Dermis blood vessel endothelial cell (primary cell): ENCODE measurements at regions not wholly inside any gene's neighbourhood (a gene's known extent, or its start where the extent isn't known, plus 50 kb on each side); places are given as distances from the start of the nearest gene placed in this dataset.
A peak's percentile ranks its signal among the peaks of the same experiment; 100 is the strongest.

Experiments
- DNase-seq: peaks from one replicate; pipeline ENCODE4 v3.0.0; 2010

DNA sequence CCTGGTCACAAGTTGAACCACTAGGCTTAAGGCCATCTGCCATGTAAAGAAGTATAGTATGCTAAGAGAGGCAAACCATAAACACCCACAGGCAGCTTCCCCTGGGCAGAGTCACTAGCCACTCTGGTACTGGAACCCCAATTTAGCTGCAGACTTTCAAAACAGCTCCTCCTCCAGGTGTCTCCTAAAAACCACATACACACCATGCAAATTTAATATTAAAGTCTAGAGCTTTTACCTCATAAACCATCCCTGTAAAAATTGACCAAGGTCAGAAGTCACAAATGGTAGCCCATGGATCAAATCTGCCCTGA, 99.1 kb upstream of the STT3B start:
- no peak for DNase-seq

DNA sequence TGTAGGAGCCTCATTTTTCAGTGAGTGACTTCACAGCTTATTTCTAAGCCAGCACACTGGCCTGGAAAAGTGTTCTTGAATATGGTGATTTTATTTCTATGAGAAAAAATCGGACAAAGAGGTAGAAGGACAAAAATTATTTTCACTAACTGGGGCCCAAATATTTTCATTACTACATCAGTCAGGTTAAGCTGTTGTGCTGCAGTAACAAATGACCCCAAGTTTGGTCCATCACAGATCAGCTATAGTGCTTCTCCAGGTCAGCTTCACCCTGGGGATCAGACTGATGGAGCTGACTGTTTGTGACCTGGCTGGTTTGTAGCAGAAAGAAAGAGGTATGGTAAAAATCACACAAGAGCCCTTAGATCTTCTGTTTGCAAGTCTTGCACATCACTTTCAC, 97.9 kb upstream of the STT3B start:
- no peak for DNase-seq

DNA sequence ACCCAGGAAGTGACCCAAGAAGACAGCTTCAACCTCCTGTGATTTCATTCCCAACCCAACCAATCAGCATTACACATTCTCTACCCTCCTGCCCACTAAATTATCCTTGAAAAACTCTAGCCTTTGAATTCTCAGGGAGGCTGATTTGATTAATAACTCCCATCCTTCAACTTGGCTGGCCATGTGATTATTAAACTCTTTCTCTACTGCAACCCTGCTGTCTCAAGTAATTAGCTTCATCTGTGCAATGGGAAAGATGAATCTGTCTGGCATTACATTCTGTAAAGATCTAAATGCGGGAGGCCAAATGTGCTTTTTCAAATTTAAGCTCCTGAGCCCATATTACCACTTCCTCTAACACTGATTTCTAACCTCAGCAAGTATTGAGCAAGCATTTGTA, 95.9 kb upstream of the STT3B start:
- no peak for DNase-seq

DNA sequence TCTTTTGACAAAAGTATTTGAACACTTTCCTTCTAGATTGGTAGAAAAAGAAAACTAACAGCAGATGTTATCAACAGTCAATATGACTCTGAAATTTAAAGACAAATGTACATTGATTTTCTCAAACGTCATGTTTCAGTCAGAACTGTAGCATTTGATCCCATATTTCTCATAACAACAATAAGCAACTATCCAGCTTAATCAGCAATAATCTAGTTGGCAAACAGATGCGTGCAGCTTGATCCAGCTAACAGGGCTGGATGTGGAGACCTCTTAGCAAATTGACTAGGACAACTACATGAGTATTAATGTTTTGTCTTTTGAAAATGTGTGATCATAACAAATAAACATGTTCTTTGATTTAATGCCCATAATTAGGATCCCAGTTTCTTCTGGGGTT, 94.0 kb upstream of the STT3B start:
- DNase-seq = no peak

DNA sequence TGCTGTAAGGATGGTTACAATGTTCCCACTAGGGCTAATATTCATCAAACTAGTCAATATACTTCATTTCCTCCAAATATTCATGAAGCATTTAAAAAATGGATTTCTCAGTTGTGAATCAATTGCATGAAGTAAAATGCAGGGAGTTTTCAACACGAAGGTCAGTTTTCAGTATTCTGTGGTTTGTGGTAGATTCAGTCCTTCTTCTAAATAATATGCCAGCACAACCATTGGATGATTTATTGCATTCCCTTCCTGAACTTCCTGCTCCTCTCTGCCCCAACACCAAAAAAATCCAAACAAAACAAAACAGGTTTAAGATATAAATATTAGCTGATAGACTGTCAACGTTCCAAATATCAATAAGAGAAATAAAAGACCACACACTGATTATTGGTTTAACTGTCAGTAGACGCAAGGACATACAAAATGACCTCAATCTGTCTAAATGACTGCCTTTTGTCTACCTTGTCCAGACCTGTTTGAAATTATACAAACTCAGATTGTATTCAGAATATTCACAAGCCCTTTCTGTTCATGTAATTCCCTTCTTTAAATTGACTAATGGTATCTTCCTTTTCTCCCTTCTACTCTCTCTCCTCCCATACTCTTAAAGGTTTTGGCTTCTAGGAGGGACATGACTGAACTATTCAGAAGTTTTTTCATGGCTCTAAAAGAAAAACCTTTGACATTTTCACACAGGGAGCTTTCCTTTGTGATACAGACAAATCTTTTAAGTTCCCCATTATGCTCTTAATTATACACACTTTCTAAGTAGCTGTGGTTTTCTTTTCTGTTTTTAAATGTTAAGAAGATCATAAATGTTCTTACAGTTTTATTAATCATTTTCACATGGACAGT, 92.6 kb upstream of the STT3B start:
- DNase-seq = no peak

GRCh38 chr3:31440878-31441277, 91.8 kb upstream of the STT3B start:
- DNase-seq = no peak

GRCh38 chr3:31442755-31443154, 90.0 kb upstream of the STT3B start:
- no peak for DNase-seq

DNA sequence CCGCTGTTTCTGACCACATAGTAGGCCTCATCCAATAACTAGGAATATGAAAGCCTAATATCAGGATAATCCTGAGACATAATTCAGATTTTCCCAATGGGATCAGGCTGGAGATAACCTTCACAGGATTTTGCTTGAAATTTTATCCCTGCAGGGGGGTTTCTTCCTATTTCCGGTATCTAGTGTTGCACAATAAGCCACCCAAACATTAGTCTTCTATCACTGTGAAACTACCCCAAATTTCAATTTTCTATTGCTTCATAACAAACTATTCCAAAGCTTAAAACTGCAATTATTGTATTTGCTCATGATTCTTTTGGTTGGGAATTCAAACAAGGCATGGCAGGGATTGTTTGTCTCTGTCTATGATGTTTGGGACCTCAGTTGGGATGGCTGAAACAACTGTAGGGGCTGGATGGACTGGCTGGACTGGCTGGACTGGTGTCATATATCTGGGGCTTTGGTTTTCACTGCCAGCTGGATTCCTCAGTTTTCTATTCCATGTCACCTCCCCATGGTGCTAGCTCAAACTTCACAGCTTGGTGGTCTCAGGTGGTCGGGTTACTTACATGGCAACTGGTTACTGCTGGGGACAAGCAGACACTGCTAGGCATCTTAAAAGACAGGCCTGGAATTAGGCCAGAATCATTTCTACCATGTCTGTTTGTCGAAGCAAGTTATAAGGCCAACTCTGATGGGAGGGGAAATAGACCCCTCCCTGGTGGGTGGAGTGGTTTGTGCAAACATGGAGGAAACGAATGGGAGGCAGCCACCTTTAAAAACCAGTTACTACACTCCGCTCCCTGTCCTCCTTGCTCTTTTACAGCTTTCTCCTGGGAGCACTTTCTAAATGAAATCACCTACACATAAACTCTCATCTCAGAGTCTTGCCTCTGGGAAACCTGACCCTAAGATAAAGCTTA, 88.2 kb upstream of the STT3B start:
- DNase-seq = no peak

DNA sequence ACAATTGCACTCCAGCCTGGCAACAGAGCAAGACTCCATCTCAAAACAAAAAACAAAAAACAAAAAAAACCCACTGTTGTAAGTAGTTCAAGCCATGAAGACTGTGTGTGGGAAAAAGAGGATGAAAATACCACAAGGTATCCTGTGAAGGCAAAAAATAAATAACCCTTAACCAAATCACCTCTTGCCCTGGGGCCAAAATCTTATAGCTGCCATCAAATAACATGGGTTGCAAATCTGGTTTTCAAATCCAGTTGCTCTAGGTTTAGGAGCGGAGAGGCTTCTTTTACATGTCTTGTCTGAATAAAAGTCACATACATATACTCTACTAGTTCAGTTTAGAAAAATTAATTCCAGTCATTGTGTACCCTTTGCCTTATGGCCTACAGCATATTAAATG, 87.0 kb upstream of the STT3B start:
- no peak for DNase-seq

GRCh38 chr3:31448035-31448881, 84.5 kb upstream of the STT3B start:
- DNase-seq = peak; percentile 64

GRCh38 chr3:31448882-31449243, 83.9 kb upstream of the STT3B start:
- no peak for DNase-seq

GRCh38 chr3:31449318-31449717, 83.4 kb upstream of the STT3B start:
- no peak for DNase-seq

DNA sequence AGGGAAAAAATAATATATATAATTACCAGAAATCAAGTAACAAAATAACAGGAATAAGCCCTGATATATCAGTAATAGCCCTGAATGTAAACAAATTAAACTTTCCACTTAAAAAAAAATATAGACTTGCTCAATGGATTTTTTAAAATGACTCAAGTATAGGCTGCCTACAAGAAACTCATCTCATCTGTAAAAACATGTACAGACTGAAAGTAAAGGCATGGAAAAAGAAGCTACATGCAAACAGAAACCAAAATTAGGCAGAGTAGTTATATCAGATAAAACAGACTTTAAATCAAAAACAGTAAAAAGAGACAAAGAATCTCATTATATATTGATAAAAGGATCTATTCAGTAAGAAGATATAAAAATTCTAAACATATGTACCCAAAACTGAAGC, 82.4 kb upstream of the STT3B start:
- no peak for DNase-seq

GRCh38 chr3:31452495-31453106, 80.1 kb upstream of the STT3B start:
- DNase-seq = no peak

DNA sequence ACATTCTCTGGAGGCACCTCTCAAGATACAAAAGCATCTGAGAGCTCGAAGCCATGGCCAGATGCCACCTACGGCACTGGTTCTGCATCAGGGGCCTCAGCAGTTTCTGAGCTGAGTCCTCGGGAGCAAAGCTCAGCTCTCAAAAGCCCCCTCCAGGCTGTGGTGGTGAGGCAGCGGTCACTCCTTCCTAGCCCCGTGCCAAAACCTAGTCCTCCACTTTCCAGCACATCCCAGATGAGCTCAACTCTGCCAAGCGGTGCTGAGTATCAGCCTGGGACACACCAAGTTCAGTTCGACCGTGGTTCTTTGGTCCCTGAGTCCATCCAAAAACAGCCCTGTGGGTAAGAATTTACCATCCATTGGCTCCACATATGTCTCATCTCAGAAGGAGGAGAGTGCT, 79.3 kb upstream of the STT3B start:
- DNase-seq = no peak

GRCh38 chr3:31455524-31455923, 77.2 kb upstream of the STT3B start:
- DNase-seq = no peak

DNA sequence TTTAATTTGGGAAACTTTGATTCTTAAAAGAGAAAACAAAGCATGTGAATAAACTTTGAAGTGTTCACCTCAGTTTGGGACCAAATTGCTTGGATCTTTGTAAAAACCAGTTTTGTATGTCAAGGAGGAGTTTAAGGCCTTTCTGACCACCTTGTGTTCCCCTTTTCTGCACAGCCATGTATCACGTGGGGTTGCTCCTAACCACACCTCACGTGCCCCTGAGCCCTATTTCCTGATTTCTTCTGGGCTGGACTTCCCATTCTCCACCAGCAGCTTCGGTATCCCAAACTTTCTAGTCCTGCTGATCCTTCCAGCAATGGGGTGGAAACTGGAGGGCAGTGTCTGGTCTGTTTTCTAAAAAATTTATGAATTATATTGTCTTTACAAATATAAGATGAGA, 76.4 kb upstream of the STT3B start:
- DNase-seq = no peak

- DNase-seq = no peak
Observed at GRCh38 chr3:31461426-31461825, 71.3 kb upstream of the STT3B start.

- peak; percentile 58 for DNase-seq
Observed at GRCh38 chr3:31462050-31462569, 70.6 kb upstream of the STT3B start.

DNA sequence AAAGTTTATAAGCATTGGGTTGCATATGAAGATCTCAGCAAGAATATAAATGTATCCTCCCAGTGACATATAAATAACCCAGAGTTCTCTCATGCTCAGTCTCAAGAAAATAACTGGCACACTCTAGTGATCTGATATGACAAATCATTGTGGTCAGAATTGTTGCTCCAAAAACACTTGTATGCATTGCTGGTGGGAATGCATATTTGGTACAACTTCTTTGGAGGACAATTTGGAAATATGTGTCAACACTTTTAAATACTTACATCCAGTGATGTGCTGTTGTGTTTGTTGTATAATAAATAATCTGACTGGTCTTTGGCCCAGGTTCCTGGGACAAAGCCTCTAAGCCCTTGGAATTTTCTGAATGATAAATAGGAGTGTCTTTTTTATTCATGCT, 66.7 kb upstream of the STT3B start:
- no peak for DNase-seq

GRCh38 chr3:31466866-31467265, 65.9 kb upstream of the STT3B start:
- no peak for DNase-seq

DNA sequence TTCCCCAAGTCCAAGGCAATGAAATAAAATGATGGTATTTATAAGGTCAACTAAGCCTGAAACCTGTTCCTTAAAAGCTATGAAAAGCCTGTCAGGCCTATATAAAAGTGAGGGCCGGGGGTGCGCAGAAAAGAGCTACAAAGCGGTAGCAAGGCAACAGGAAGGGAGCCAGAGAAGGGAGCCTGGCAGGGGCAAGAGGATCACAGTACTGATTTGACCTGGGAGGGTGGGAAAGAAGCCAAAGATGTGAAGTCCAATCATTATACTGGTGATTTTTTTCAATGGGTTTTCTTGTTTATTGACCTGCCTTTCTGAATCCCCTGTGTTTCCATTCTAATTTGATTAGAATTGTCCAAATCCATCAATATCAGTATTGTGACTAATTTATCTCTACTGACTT, 64.3 kb upstream of the STT3B start:
- DNase-seq = no peak

DNA sequence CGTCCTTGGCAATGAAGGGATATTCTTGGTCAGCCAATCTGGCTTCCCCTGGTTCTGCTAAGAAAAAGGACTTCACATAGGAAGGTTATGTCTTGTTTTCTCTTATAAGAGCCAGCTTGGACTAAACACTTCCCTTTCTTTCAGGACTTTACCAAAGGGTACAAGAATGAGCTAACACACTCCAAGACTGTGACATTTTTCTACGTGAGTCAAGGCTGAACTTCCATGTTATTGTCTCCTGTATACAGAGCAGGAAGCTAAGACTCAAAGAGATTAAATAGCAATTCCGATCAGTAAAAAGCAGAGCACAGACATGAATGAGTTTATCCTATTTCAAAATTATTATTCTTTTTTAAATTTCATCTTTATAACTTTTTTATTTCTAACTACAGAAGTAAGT, 63.3 kb upstream of the STT3B start:
- peak; percentile 58 for DNase-seq
